ENCODE measurements at regions not wholly inside any gene's neighbourhood (a gene's known extent, or its start where the extent isn't known, plus 50 kb on each side); places are given as distances from the start of the nearest gene placed in this dataset.

DNA sequence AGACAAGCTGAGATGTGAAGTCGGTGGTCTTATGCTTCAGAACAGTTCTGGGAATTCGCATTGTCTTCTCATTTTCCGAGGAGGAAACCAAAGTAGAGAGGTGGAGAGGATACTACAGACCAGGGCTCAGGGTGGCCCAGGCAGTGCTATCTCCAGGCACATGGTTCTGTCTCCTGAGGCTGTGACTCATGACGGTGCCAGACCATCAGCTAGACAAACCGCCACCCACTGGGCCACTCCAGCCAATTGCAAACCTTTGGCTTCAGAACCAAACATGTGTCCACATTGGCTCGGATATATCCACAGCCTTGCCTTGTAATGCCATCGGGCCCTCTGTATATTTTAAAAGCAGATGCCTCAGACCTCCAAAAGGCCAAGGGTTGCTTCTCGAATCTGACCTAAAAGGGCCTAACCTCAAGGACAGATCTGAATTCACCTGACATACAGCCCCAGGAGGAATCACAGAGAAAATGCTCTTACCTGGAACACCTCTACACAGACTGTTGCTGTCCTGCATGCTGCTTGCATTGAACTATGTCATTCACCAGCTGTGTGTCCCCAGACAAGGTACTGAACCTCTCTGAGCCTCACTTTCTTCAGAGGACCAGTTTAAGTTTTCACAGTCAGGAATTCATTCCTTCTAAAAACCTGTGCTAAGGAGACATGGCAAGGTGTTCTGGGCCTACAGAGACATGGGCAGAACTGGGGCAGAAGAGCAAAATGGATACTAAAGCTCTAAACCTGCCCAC is 224.9 kb upstream of the JUN start:
- DNase-seq: no peak

GRCh38 chr1:59011663-59012062 is 227.8 kb upstream of the JUN start:
- no peak for DNase-seq

DNA sequence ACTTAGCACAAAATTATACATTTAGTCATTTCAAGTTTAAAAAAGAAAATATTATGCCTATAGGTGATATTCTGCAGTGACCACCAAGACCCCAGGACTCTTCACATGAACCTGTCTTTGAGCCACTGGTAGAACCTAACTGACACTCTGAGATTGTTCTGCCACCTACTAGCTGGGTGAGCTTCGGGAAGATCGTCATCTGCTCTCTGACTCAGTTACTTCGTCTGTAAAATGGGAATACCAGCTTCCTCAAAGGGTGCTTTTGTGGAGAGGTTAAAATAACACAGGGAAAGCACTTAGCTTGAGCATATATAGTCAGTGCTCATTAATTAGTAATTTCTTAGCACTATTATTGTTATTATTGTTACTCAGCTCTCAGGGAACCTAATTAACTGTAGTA is 228.5 kb upstream of the JUN start:
- no peak for DNase-seq

GRCh38 chr1:59013276-59013927 is 229.6 kb upstream of the JUN start:
- no peak for DNase-seq

GRCh38 chr1:59013928-59014279 is 230.1 kb upstream of the JUN start:
- DNase-seq: no peak

DNA sequence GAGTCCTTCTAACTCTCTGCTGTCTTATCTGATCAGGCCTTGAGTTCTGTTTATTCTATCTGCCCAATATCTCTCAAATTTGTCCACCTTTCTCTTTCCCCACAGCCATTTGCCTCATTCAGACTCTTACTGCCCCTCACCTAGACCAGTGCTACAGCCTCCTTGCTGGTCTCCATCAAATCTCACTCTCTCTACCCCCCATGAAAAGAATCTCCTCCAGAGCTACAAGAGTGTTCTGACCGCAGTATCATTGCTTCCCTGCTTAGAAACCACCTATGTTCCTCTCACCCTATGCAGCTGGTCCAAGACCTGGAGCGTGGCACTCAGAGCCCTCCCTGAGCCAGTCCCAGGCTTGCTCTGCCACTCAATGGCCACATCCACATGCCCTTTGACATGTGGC is 231.0 kb upstream of the JUN start:
- no peak for DNase-seq

DNA sequence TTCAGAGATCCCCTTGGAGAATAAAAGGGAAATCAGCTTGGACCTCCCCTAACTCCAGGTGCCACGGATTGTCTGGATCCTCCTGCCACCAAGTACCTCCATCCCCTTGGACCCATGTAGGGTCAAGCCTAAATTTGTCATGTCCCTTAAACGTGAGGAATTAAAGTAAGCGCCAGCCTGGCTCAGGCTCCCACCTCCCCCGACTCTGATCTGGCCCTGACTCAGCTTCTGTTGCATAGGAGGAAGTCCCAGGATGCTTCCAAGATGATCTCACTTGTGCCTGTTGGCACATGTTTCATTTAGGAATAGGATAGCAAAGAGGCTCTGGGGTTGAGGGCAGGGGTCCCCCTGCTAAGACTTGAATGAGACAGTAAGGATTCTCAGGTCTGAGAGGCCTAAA is 231.9 kb upstream of the JUN start:
- no peak for DNase-seq

- DNase-seq: peak in 2 of 3 experiments; percentile 15 to 58
Measured at GRCh38 chr1:59016390-59016789, 232.5 kb upstream of the JUN start.

GRCh38 chr1:59017501-59018231 is 233.8 kb upstream of the JUN start:
- DNase-seq: no peak

GRCh38 chr1:59018446-59018845 is 234.6 kb upstream of the JUN start:
- DNase-seq: no peak

DNA sequence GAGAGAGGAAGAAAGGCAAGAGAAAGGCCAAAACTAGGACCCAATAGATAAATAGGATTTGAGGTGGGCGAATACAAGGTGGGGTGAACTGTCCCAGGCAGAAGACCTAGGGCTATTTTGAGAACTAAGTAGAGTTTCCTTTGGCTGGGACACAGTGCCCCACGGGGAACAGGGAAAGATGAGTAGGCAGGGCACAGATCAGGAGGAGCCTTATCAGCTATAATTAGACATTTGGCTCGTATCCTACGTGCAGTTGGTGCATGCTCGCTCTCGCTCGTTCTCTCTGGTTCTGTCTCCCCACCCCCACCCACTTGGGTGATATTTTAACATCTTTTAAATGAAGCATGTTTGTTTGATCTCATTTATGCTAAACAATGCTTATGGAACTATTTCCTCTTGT is 235.0 kb upstream of the JUN start:
- no peak for DNase-seq

DNA sequence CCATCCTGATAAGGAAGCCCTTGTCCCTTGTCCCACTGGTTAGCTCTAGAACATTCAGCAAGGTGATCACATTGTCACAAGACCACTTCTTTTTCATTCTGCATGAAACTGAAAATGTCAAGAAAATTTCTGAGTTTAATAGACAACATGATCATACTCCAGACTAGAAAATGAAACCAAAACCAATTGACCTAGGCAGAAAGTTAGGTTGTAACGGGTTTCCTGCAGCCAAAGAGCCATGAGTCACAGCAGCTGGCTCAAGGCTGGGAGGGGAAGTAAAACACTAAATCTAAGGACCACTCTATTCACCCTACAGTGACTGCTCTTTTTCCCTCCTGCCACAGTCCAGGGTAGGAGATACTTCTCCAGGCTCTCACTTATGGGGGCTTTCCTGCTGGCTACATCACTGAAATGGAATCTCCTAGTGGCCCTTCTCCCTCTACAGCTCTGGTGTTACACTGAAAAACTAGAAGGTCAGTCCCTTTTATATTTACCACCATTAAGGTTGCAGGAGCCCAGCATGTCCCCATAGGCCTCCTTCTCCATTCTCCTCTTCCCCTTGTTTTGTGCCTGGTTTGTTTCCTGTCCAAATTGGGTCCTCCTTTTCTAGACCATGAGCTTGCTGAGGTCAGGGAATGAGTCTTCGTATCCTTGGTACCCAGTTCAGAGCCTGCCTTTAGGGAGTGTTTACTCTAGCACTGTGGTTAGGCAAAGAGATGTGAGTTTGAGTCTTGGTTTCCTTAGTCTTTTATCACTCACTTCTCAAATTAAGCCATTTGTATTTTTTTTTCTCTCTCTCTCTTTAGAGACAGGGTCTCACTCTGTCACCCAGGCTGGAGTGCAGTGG is 236.5 kb upstream of the JUN start:
- no peak for DNase-seq

DNA sequence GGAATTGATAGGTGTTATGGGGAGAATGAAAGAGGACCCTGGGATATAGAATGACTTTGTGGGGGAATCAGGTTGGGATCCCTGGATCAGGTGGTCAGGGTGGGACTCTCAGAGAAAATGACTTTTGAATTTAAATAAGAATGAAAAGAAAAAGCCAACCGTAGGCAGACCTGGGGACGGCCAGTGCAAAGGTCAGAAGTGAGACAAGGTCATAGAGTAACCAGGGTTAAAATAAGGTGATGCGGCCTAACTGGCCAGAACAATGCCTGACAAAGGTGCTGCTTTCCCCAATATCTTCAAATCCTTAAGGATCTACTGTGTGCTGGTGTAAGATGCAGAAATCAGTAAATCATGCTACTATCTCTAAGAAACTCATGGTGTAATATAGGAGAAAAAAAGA is 238.4 kb upstream of the JUN start:
- no peak for DNase-seq

- DNase-seq: no peak
Measured at GRCh38 chr1:59022799-59023198, 239.0 kb upstream of the JUN start.

- no peak for DNase-seq
Measured at GRCh38 chr1:59025201-59025600, 241.4 kb upstream of the JUN start.

- peak in 1 of 3 experiments; percentile 5 for DNase-seq
Measured at GRCh38 chr1:59025898-59026426, 242.1 kb upstream of the JUN start.

DNA sequence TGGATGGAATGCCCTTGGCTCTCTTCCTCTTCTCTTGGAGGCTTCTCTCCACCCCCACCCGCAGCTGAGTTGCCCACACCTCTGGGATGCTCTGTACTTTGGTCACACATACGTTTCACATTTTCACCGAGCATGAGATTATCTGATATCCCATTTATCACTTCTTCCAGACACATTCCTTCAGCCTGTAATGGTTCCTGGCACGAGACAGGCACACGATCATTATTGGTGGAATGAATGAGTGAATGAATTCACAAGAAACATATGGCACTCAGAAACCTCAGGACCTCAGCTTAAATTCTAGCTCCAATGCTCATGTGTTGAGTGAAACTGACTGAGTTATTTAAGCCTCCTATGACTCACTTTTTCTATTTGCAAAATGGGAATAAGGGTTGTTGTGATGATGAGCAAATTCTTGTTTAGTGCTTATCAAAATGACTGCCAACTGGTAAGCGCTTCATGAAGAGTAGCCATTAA is 242.7 kb upstream of the JUN start:
- DNase-seq: no peak

DNA sequence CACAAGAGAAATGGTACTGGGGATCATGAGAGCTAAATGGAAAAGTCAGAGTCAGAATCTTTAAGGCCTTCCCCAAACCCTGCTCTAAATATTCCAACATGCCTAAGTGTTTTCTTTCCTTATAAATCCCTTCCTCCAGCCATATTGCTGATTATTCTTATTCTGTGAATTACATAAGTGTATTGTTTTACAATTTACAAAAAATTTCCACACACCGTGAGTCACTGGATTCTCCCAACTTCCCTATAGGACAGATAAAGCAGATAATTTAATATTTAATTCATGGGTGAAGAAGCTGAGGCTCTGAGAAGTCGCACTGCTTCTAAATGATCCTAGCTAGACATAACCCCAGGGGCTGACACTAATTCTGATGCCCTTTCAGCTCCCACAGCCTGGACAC is 243.3 kb upstream of the JUN start:
- DNase-seq: no peak

DNA sequence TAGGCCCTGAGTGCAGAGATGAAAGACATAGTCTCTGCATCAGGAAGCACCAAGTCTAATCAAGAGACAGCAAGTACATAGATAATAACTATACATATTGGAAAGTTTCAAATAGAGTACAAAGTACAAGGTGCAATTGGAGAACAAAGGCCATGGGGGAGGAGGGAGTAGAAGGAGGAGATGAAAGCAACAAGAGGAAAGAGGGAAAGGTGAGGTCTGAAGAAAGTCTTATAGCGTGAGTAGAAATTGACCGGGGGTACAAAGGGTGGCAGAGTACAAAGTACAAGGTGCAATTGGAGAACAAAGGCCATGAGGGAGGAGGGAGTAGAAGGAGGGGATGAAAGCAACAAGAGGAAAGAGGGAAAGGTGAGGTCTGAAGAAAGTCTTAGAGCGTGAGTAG is 244.2 kb upstream of the JUN start:
- no peak for DNase-seq

- DNase-seq: no peak
Measured at GRCh38 chr1:59029411-59030167, 245.7 kb upstream of the JUN start.

- DNase-seq: no peak
Measured at GRCh38 chr1:59032228-59032627, 248.4 kb upstream of the JUN start.

GRCh38 chr1:59033761-59034160 is 249.9 kb upstream of the JUN start:
- no peak for DNase-seq

Measured in NCI-H1417 (cell line).